Testis (tissue), 2 donors: ENCODE measurements at regions not wholly inside any gene's neighbourhood (a gene's known extent, or its start where the extent isn't known, plus 50 kb on each side); places are given as distances from the start of the nearest gene placed in this dataset.

Experiments used
- DNase-seq: peaks from one replicate; pipeline ENCODE4 v3.0.0-alpha.2; 2019
- H3K27ac ChIP-seq, 2 donors: fragments of 200-600 bp; sonication (generic); one replicate each; pipeline ENCODE4 v1.5.1; 2019
- H3K27me3 ChIP-seq: fragments of 200-600 bp; sonication (generic); one replicate; pipeline ENCODE4 v1.5.1; 2019
- H3K36me3 ChIP-seq: fragments of 200-600 bp; sonication (generic); one replicate; pipeline ENCODE4 v1.5.1; 2017; ENCODE audit warnings: low read depth; ENCODE audit errors: missing control alignments
- H3K4me1 ChIP-seq: fragments of 200-600 bp; sonication (generic); one replicate; pipeline ENCODE4 v1.5.1; 2019
- H3K4me3 ChIP-seq, 2 donors: fragments of 200-600 bp; sonication (generic); one replicate each; pipeline ENCODE4 v1.5.1; 2017 to 2019
- H3K9me3 ChIP-seq: fragments of 200-600 bp; sonication (generic); one replicate; pipeline ENCODE4 v1.5.1; 2017
- POLR2A ChIP-seq: fragments of 450-650 bp; IDR thresholded peaks from one replicate; pipeline ENCODE4 v1.6.1; 2017; ENCODE audit warnings: antibody characterized with exemption, mild to moderate bottlenecking, moderate library complexity
- WGBS, 2 donors: methylation state at CpG; one replicate each; pipeline ENCODE4 v1.1.5; 2018; 5-methylcytosine and 5-hydroxymethylcytosine counted together
- intact Hi-C: fragments of 100-400 bp; cut with DNase I; formaldehyde crosslinking; loops from one replicate; pipeline ENCODE4 v1.15.1; 2023; ENCODE audit warnings: low total_unique reads
- TF ChIP-seq, protein P1 (sequence below), 3 experiments: fragments of 450-650 bp in 2 of 3; fragments of 200-600 bp in 1 of 3; sonication (generic) in 1 of 3; IDR thresholded peaks; one replicate each; pipeline ENCODE4 v1.5.1; 2016 to 2019; ENCODE audit warnings: antibody characterized with exemption in 3 of 3, mild to moderate bottlenecking in 2 of 3, moderate library complexity in 1 of 3

DNA sequence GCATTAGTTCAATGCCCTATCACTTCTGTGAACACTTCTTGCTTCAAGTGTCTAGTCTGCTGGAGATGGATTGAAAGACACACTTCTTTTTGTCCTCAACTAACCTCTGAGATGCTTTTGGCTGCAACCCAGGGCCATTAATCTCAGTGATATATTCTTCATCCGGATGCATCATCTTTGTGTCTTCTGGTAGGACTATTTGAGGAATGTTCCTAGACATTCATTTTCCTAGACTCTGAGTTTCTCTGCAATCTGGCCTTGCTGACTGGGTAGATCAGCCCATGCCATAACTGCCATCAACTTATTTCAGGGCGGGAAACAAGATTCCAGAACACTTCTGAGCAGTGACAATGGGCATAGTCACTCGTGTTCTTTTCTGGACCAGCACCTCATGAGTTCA lies 329.4 kb downstream of the PDGFC start:
- Histone ChIP-seq H3K36me3 (no peaks in the 10 kb centered on the region), H3K27me3 (no peaks in the 10 kb centered on the region), H3K4me3 (no peak overlapping the region), H3K27ac (no peak overlapping the region), H3K4me1 (no peaks in the 10 kb centered on the region), H3K9me3 (no peaks in the 10 kb centered on the region)
- 88 to 94% methylated on average over 3 of the region's 3 CpGs for WGBS, 2 donors
- intact Hi-C loops = no loop called here
- DNase-seq = no peak
- TF ChIP-seq, protein P1, sequence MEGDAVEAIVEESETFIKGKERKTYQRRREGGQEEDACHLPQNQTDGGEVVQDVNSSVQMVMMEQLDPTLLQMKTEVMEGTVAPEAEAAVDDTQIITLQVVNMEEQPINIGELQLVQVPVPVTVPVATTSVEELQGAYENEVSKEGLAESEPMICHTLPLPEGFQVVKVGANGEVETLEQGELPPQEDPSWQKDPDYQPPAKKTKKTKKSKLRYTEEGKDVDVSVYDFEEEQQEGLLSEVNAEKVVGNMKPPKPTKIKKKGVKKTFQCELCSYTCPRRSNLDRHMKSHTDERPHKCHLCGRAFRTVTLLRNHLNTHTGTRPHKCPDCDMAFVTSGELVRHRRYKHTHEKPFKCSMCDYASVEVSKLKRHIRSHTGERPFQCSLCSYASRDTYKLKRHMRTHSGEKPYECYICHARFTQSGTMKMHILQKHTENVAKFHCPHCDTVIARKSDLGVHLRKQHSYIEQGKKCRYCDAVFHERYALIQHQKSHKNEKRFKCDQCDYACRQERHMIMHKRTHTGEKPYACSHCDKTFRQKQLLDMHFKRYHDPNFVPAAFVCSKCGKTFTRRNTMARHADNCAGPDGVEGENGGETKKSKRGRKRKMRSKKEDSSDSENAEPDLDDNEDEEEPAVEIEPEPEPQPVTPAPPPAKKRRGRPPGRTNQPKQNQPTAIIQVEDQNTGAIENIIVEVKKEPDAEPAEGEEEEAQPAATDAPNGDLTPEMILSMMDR (IDR thresholded peaks at IDR 0.05) = no peak
- TF ChIP-seq POLR2A = no peak

DNA sequence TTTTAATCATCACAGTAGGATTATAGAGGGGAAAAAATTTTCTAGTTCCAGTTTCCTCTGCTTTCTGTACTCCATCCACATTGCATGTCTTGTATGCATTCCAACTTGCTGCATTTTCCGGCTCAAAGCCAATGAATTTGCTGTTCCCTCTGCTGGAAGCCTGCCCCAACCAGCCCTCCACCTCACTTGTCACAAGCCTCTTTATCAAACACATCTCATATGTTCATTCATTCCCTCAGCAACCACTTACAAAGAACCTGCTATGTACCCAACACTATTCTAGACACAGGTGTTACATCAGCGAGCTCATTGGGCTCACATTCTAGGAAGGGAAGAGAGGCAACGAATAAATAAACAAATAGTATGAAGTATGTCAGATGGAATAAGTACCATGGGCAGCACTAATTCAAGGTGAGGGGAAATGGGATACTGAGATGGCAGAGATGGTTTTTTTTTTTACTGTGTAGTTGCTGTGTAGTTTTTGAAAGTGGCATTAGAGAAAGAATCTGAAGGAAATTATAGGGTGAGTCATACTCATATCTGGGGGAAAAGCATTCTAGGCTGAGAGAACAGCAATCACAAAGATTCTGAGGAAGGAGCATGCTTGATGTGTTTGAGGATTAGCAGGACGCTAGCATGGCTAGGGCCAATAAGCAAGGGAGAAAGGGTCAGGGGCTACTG lies 332.5 kb downstream of the PDGFC start:
- TF ChIP-seq, protein P1 (IDR thresholded peaks at IDR 0.05) = no peak
- TF ChIP-seq POLR2A = no peak
- no peak for DNase-seq
- 73 to 82% methylated on average over 4 of the region's 4 CpGs for WGBS, 2 donors
- Histone ChIP-seq H3K9me3 (no peaks in the 10 kb centered on the region), H3K27me3 (no peaks in the 10 kb centered on the region), H3K27ac (no peak overlapping the region), H3K4me3 (no peak overlapping the region), H3K36me3 (no peaks in the 10 kb centered on the region), H3K4me1 (no peaks in the 10 kb centered on the region)
- intact Hi-C loops = no loop called here

- Histone ChIP-seq H3K4me1 (no peaks in the 10 kb centered on the region), H3K27me3 (no peaks in the 10 kb centered on the region), H3K9me3 (no peaks in the 10 kb centered on the region), H3K36me3 (no peaks in the 10 kb centered on the region), H3K27ac (no peak overlapping the region), H3K4me3 (no peak overlapping the region)
- no peak for DNase-seq
- TF ChIP-seq, protein P1 (IDR thresholded peaks at IDR 0.05) = no peak
- TF ChIP-seq POLR2A = no peak
- WGBS, 2 donors = 47 to 49% methylated on average over 5 of the region's 5 CpGs
- intact Hi-C loops = no loop called here
Observed at GRCh38 chr4:156638334-156638733, 333.3 kb downstream of the PDGFC start.

- H3K27ac ChIP-seq = no peak overlapping the region
- WGBS, 2 donors = 69 to 83% methylated on average over 4 of the region's 4 CpGs
- no peaks in the 10 kb centered on the region for H3K36me3 ChIP-seq
- intact Hi-C loops = no loop called here
- no peak for DNase-seq
- no peaks in the 10 kb centered on the region for H3K27me3 ChIP-seq
- no peaks in the 10 kb centered on the region for H3K4me1 ChIP-seq
- TF ChIP-seq POLR2A = no peak
- TF ChIP-seq, protein P1 (IDR thresholded peaks at IDR 0.05) = no peak
- no peaks in the 10 kb centered on the region for H3K9me3 ChIP-seq
- H3K4me3 ChIP-seq = no peak overlapping the region
Observed at GRCh38 chr4:156636381-156636780, 335.2 kb downstream of the PDGFC start.

- no peaks in the 10 kb centered on the region for H3K36me3 ChIP-seq
- no peak for TF ChIP-seq POLR2A
- TF ChIP-seq, protein P1 (IDR thresholded peaks at IDR 0.05) = no peak
- 68 to 73% methylated on average over 1 of the region's 1 CpG for WGBS, 2 donors
- intact Hi-C loops = no loop called here
- no peak overlapping the region for H3K27ac ChIP-seq
- H3K9me3 ChIP-seq = no peaks in the 10 kb centered on the region
- DNase-seq = no peak
- no peak overlapping the region for H3K4me3 ChIP-seq
- no peaks in the 10 kb centered on the region for H3K27me3 ChIP-seq
- H3K4me1 ChIP-seq = no peaks in the 10 kb centered on the region
Observed at GRCh38 chr4:156635051-156635450, 336.5 kb downstream of the PDGFC start.
